ENCODE measurements at regions not wholly inside any gene's neighbourhood (a gene's known extent, or its start where the extent isn't known, plus 50 kb on each side); places are given as distances from the start of the nearest gene placed in this dataset.
A peak's percentile ranks its signal among the peaks of the same experiment; 100 is the strongest.

GRCh38 chr9:10674586-10674985 lies 61.8 kb upstream of the PTPRD start:
- DNase-seq = no peak

- DNase-seq = peak; percentile 8
Measured at GRCh38 chr9:10678010-10678409, 65.2 kb upstream of the PTPRD start.

GRCh38 chr9:10678790-10679189 lies 66.0 kb upstream of the PTPRD start:
- peak; percentile 76 for DNase-seq

GRCh38 chr9:10686943-10687342 lies 74.1 kb upstream of the PTPRD start:
- no peak for DNase-seq

- DNase-seq = no peak
Measured at GRCh38 chr9:10690546-10690945, 77.7 kb upstream of the PTPRD start.

- no peak for DNase-seq
Measured at GRCh38 chr9:10697044-10697443, 84.2 kb upstream of the PTPRD start.

GRCh38 chr9:10700291-10700690 lies 87.5 kb upstream of the PTPRD start:
- peak; percentile 72 for DNase-seq

GRCh38 chr9:10700915-10701314 lies 88.1 kb upstream of the PTPRD start:
- DNase-seq = peak; percentile 5

- no peak for DNase-seq
Measured at GRCh38 chr9:10701906-10702305, 89.1 kb upstream of the PTPRD start.

GRCh38 chr9:10703139-10703538 lies 90.3 kb upstream of the PTPRD start:
- DNase-seq = no peak

- peak; percentile 75 for DNase-seq
Measured at GRCh38 chr9:10704720-10705119, 91.9 kb upstream of the PTPRD start.

GRCh38 chr9:10705383-10705782 lies 92.6 kb upstream of the PTPRD start:
- DNase-seq = no peak

GRCh38 chr9:10706788-10707187 lies 94.0 kb upstream of the PTPRD start:
- DNase-seq = no peak

- no peak for DNase-seq
Measured at GRCh38 chr9:10721301-10721700, 108.5 kb upstream of the PTPRD start.

GRCh38 chr9:10729213-10729612 lies 116.4 kb upstream of the PTPRD start:
- no peak for DNase-seq

GRCh38 chr9:10744669-10745068 lies 131.9 kb upstream of the PTPRD start:
- no peak for DNase-seq

GRCh38 chr9:10753474-10753873 lies 140.7 kb upstream of the PTPRD start:
- DNase-seq = no peak

GRCh38 chr9:10764481-10764880 lies 151.7 kb upstream of the PTPRD start:
- no peak for DNase-seq

GRCh38 chr9:10773136-10773535 lies 160.3 kb upstream of the PTPRD start:
- DNase-seq = no peak

GRCh38 chr9:10774051-10774450 lies 161.2 kb upstream of the PTPRD start:
- no peak for DNase-seq

GRCh38 chr9:10785255-10785654 lies 172.5 kb upstream of the PTPRD start:
- no peak for DNase-seq

- no peak for DNase-seq
Measured at GRCh38 chr9:10793306-10793705, 180.5 kb upstream of the PTPRD start.

GRCh38 chr9:10804486-10804885 lies 191.7 kb upstream of the PTPRD start:
- no peak for DNase-seq

- DNase-seq = no peak
Measured at GRCh38 chr9:10806868-10807267, 194.1 kb upstream of the PTPRD start.

- DNase-seq = no peak
Measured at GRCh38 chr9:10818206-10818605, 205.4 kb upstream of the PTPRD start.
